B cell (primary cell): ENCODE measurements at regions not wholly inside any gene's neighbourhood (a gene's known extent, or its start where the extent isn't known, plus 50 kb on each side); places are given as distances from the start of the nearest gene placed in this dataset.

Experiments
- EZH2 ChIP-seq: IDR thresholded peaks from 2 replicates; pipeline ENCODE4 v1.6.1; 2012; ENCODE audit warnings: borderline replicate concordance, low read depth, mild to moderate bottlenecking, moderate library complexity, low read length; ENCODE audit not compliant: insufficient read depth, poor library complexity, severe bottlenecking
- TF ChIP-seq, protein P1 (sequence below): fragments of 200-600 bp; IDR thresholded peaks from one replicate; pipeline ENCODE4 v1.8.0; 2022; ENCODE audit warnings: antibody characterized with exemption, mild to moderate bottlenecking

DNA sequence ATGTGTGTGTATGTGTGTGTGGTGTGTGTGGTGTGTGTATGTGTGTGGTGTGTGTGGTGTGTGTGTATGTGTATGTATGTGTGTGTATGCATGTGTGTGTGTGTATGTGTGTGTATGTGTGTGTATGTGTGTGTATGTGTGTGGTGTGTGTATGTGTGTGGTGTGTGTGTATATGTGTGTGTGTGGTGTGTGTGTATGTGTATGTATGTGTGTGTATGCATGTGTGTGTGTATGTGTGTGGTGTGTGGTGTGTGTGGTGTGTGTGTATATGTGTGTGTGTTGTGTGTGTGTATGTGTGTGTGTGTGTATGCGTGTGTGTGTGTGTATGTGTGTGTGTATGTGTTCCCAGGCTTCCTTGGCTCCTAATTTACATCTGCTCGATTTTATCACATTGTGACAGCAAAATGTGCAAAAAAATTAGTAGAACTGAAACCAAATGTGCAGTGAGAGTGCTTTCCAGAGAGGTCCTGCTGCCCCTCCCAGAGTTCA is 234.5 kb downstream of the BMP7 start:
- TF ChIP-seq, protein P1, sequence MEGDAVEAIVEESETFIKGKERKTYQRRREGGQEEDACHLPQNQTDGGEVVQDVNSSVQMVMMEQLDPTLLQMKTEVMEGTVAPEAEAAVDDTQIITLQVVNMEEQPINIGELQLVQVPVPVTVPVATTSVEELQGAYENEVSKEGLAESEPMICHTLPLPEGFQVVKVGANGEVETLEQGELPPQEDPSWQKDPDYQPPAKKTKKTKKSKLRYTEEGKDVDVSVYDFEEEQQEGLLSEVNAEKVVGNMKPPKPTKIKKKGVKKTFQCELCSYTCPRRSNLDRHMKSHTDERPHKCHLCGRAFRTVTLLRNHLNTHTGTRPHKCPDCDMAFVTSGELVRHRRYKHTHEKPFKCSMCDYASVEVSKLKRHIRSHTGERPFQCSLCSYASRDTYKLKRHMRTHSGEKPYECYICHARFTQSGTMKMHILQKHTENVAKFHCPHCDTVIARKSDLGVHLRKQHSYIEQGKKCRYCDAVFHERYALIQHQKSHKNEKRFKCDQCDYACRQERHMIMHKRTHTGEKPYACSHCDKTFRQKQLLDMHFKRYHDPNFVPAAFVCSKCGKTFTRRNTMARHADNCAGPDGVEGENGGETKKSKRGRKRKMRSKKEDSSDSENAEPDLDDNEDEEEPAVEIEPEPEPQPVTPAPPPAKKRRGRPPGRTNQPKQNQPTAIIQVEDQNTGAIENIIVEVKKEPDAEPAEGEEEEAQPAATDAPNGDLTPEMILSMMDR: no peak
- TF ChIP-seq EZH2: no peak
